Stimulated activated CD8-positive, alpha-beta memory T cell treated with anti-CD3 and anti-CD28 coated beads, Interleukin-7, amount 100 ng/mL, for 4 hours (primary cell): ENCODE measurements at regions not wholly inside any gene's neighbourhood (a gene's known extent, or its start where the extent isn't known, plus 50 kb on each side); places are given as distances from the start of the nearest gene placed in this dataset.

Experiments used
- DNase-seq, 2 donors: peaks; one replicate each; pipeline ENCODE4 v3.0.0-alpha.2; 2020; ENCODE audit warnings: low read depth in 2 of 2

DNA sequence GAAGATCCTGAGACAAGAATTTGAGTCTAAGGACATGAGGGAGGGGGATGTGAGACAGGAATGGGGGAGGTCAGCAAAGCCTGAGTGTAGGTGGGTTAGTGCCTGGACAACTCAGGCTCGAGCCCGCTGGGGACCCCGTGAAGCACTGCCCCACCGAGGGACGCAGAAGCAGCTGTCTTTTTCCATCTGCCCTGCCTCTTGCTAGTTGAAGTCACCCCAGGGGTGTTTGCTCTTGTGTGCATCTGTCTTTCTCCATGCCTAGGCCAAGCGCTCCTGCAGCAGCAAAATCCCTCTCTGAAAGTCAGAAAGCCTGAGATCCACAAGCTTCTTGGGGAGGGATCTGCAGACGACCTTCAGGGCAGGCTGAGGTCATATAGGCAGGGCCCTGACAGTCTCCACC is 79.0 kb upstream of the CELF2 start:
- DNase-seq, result no peak

DNA sequence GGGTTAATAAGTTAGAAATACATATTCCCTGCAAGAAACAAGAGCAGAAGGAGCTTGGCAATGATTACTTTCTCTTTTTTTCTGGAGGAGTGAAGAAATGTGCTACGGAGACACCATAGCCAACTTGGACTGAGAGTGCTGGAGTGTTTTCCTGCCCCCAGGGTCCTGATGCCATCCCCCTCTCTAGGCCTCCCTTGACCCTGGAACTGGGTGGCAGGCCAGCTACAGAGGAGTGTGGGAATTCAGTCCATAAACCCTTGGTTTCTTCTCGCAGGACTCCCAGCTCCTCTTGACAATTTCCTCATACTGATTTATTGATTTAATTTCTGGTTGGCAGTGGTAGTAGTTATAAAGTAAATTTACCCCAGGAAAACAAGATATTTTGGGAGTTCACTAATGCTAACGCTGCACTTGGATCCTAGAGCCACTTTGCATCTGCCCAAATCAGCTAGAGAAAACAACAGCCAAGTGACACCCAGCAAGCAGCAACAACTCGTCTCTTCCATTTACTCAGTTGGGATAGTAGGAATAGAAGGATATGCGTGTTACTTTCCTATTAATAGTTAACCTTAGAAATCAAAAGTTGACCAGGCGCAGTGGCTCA is 76.4 kb upstream of the CELF2 start:
- no peak for DNase-seq

DNA sequence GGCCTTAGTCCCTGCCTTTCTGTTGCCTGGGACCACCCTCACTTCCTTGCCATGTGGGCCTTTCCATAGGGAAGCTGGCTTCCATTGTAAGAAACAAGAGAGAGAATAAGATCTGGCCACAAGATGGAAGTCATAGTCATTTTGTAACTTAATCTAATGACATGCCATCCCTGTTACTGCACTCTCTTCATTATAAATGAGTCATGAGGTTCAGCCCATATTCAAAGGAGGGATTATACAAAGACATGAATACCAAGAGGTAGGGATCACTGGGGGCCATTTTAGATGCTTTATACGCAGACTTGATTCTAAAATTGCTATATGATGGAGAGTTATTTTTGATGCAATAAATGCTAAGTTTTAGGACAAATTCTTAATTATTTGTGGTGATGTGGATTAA is 75.2 kb upstream of the CELF2 start:
- no peak for DNase-seq

DNA sequence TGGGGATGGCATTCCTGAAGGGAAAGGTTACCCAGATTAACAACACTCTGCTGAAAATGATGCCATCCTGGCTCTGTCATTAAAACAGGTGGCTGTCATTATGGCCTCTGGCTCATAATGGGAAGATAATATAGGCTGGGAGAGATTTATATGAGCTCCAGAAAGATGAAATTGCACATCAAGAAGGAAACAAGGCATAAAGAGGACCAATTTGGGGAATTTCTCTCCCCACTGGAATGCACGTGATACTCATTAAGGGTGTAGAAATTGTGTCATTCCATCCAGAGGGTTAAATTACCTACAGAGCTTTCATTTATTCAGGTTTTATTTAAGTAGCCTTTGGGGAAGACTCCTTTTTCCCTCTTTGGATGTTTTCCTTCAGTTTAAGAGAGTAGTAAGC is 71.6 kb upstream of the CELF2 start:
- DNase-seq, result no peak

DNA sequence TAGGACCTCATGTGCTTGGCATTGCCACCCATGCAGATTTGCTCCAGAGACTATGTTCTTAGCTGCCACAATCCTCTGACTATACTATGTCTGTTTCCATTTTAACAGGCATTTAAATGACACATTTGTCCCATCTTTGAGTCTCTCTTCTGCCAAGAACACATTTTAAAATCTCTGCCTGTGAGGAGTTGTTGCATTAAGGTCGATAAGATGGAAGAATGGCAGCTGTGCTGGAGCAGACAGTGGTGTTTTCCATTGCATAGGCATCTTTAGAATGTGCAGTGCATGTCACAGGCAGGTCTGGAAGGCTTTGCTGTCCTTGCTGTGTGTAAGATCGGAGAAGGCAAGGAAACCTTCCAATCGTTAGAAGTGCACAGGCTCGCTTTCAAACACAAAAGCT is 70.9 kb upstream of the CELF2 start:
- DNase-seq, result no peak

DNA sequence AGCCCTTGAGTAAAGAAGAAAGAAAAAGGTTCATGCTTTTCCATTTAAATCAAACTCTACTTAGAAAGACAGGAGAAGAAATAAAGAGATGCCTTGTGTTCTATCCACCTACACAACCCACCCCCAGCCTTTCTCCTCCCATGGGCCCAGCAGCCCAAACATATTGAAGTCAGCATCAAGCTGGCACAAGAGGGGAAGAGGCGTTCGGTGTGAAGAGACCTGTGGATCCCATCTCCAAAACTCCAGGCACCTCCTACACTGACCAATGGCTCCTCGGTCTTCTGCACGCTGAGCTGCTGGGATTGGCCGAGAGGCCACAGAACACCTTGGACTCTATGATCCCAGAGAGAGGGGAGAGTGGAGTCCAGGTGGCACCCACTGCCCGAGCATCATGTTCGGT is 66.0 kb upstream of the CELF2 start:
- DNase-seq, result no peak

DNA sequence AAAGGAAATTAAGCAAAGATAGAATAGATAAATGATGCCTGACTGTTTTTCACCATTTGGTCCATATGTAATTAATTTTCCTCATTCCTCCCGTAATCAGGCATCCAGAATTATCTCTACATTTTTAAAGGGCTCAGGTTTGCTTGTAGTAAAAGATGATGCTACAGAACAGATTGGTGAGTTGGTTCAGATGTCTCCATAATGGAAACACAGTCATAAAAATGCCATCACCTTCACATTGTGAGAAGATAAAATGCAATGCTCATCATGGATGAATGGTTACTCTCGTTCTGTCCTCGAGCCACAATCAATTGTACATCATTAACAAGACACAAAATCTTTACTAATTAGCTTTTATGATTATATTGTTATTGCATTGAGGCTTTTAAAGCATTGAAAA is 64.9 kb upstream of the CELF2 start:
- DNase-seq, result no peak

DNA sequence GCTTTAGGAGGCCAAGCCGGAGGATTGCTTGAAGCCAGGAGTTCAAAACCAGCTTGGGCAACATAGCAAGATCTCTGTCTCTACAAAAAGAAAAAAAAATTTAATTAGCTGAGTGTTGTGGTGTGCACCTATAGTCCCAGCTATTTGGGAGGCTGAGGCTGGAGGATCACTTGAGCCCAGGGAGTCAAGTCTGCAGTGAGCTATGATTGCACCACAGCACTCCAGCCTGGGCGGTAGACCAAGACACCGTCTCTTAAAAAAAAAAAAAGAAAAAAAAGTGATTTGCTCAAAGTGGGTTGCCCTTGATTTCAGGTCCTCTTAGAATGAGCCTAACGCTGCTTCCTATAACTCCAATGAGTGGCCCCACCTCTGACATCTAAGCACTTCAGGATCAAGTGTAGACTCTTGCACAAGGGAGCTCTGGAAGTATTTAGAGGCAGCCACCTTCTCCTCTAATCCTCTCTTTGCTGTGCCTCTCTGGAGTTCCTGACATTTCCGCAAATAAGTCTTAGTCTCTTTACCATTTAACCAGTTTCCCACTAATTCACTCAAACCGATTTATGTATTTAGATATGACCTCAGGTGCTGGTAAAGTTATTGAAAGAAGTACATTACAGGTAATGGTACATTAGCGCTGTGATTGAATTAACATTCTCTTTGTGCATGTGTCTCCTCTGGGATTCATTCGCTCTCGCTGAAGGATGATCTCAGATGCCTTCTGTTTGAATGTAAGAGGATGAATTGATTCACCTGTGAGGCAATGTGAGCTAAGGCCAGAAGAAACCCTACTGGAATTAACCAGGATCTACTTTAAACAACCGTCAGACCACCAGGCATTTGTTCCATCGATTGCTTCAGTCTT is 60.8 kb upstream of the CELF2 start:
- DNase-seq, result no peak

DNA sequence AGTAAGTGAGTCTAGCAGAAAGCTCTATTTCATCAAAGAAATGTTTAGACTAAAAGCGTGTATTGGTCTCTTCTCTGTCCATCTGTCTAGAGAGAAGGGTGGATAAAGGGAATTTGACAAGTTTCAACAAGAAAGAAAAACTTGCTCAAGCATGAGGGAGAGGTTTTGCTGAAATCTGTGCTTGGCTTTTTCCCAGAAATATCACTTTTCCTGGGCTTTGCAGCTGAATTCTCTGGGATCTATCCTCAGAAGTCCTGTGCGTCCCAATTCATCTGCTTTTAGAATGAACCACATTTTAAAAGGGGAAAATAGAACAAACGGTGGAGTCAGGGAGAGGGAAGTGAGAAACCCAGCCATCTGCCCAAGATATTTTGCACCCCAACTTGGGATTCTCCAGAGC is 59.6 kb upstream of the CELF2 start:
- DNase-seq, result no peak

DNA sequence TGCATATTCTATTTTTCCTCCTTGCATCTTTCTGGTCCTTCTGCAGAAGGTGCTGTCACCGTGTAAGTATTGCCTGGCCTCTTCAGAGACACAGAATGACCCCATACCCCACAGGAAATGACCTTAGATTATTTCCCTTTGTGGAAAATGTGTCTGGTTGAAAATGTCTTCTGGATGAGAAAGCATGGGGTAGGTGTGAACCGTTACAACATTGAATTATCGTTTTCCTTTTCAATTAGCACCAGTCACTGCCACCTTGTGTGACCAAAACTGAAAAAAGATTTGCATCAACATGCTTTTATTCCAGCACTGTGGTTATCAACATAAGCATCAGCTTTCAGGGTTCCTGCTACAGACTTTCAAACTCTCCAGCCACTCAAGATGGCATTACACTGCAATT is 58.0 kb upstream of the CELF2 start:
- DNase-seq, result no peak

DNA sequence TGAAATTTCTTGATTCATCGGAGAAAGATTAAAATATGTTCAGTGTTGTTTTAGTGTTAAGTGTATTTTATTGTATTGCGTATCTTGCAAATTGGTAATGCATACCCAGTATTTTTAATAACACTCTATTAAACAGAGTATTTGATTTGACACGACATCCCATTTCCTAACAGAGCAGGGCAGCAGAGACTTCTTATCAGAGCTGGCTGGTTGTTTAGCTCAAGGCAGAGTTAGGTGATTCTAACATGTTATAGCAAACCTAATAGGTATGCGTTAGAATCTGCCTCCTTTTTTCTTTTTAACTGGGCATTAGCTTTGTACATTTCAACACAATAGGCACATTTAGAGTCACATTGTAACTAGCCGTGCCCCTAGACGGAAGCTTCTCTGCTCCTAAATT is 57.1 kb upstream of the CELF2 start:
- no peak for DNase-seq

DNA sequence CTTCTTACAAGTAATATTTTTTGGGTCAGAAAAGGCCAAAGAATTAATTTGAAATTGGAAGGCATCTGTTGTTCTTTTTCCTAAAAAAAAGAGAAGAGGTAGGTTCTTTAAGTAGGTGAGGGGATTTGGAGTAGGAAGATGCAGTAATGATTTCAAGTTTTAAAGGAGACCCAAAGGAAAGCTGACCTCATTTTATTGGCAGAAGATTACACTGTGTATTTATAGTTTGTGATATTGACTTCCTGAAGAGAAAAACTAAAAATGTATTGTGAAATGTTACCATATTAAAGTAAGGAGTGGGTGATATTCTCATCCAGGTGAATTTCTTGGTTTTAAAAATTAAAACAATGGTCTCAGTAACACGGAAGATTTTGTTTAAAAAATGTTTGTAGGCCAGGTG is 56.6 kb upstream of the CELF2 start:
- no peak for DNase-seq

DNA sequence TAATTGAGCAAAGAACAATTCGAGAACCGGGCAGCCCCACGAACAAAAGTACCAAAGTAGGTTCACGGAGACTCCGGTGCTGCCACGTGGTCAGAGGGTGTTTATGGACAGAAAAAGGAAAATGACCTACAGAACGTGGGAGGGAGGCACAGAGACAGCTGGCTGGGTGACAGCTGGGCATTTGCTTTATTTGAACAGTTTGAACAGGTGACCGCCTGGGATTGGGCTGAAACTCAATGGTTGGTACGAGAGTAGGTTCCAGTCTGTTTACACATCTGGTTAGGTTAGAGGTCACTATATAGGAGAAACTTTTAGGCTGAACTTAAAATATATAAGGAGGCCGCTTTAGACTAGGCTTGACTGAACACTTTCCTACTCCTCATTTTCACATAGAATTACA is 50.6 kb upstream of the CELF2 start:
- DNase-seq, result no peak

DNA sequence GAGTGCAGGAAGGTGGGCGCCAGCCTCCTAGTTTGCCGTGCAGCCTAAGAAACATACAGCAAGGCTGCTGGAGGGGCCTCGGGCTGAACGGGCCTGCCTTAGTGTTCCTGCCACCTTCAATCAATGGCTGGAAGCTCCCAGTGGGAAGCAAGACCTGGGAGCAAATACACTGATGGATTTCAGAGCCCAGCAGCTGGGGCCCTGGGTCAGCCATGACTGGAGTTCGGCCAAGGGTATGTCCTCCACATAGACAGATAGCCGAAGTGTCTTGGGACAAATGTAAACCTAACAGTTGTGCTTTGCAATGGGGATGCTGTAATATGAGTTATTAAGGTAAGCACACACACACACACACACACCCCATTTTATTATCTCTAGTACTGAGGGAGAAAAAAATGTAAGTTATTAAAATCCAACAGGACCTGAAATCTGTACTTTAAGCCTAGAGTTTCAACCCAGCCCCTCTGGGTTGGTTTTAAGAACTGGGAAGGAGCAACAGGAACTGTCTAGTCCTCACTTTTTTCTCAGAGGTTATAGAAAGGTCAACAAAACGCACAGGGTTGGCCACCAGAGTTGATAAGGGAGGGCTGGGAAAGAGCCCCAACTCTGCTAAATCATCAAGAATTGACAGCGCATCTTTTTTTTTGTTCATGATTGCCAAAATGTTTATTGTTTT is 50.0 kb upstream of the CELF2 start:
- no peak for DNase-seq
